A549 (cell line): ENCODE measurements at regions not wholly inside any gene's neighbourhood (a gene's known extent, or its start where the extent isn't known, plus 50 kb on each side); places are given as distances from the start of the nearest gene placed in this dataset.
A peak's percentile ranks its signal among the peaks of the same experiment; 100 is the strongest.

Experiments used
- ATAC-seq, 2 experiments: fragments of 200-7000 bp in 1 of 2; fragments of >200 bp in 1 of 2; cut with Nextera tagmentation in 1 of 2; cut with Tn5 transposase in 1 of 2; 3 replicates each; pipeline versions ENCODE4 v1.8.0 to v1.9.1; 2018 to 2020; ENCODE audit warnings: mild to moderate bottlenecking in 1 of 2, moderate library complexity in 1 of 2
- CTCF ChIA-PET: fragments of 300-600 bp; sonication (Branson Sonifier 250); formaldehyde crosslinking; extraction: SDS; loops from one replicate; lab custom pipeline; 2021; ENCODE audit warnings: antibody characterized with exemption, inconsistent platforms; lab: Yijun Ruan, JAX
- POLR2A ChIA-PET: fragments of 350-600 bp; formaldehyde crosslinking; extraction: SDS; loops from one replicate; lab custom pipeline; 2021; ENCODE audit warnings: antibody characterized with exemption, inconsistent platforms; lab: Yijun Ruan, JAX
- DNase-seq, 2 experiments: peaks; one replicate each; pipeline versions ENCODE4 v3.0.0 to v3.0.0-alpha.2; 2011 to 2016; ENCODE audit warnings: low read depth in 1 of 2, low spot score in 1 of 2
- FAIRE-seq: peaks from 2 replicates; lab custom pipeline; 2011; peaks lifted over from hg19 to GRCh38; lab: Jason Lieb, UNC
- H3K27ac ChIP-seq, 2 experiments: fragments of >200 bp; sonication (Bioruptor Twin); formaldehyde crosslinking; 3 replicates each; pipeline ENCODE4 v1.5.1; 2016 to 2017
- H3K4me1 ChIP-seq: fragments of >200 bp; sonication (Bioruptor Twin); formaldehyde crosslinking; 3 replicates; pipeline ENCODE4 v1.6.1; 2016
- H3K4me2 ChIP-seq: fragments of >200 bp; sonication (Bioruptor Twin); formaldehyde crosslinking; 3 replicates; pipeline ENCODE4 v1.6.1; 2016
- H3K4me3 ChIP-seq: fragments of >200 bp; sonication (Bioruptor Twin); formaldehyde crosslinking; 3 replicates; pipeline ENCODE4 v1.5.1; 2016
- H3K9me3 ChIP-seq: fragments of >200 bp; sonication (Bioruptor Twin); formaldehyde crosslinking; 3 replicates; pipeline ENCODE4 v1.6.1; 2016
- BHLHE40 ChIP-seq: IDR thresholded peaks from 2 replicates; pipeline ENCODE4 v1.6.1; 2012; ENCODE audit warnings: low read depth, low read length, inconsistent platforms
- CBX8 ChIP-seq: fragments of 200-600 bp; sonication (generic); IDR thresholded peaks from 2 replicates; pipeline ENCODE4 v1.6.1; 2016
- CHD2 ChIP-seq: fragments of 150-350 bp; IDR thresholded peaks from 2 replicates; pipeline ENCODE4 v1.6.1; 2014; ENCODE audit warnings: low read length; ENCODE audit not compliant: partially characterized antibody
- ESRRA ChIP-seq: fragments of 150-350 bp; IDR thresholded peaks from 2 replicates; pipeline ENCODE4 v1.6.1; 2014; ENCODE audit warnings: mild to moderate bottlenecking, low read length, borderline replicate concordance
- FOSB ChIP-seq: fragments of 250-450 bp; sonication (Bioruptor Pico); IDR thresholded peaks from 2 replicates; pipeline ENCODE4 v1.5.0; 2020; ENCODE audit warnings: mild to moderate bottlenecking, moderate library complexity
- FOSL2 ChIP-seq, 2 experiments: fragments of 450-650 bp in 1 of 2; fragments of >200 bp in 1 of 2; sonication (Bioruptor Twin) in 1 of 2; formaldehyde crosslinking; IDR thresholded peaks; 2 replicates each; pipeline versions ENCODE4 v1.5.0 to v1.6.1; 2016 to 2020; ENCODE audit warnings: mild to moderate bottlenecking in 1 of 2, moderate library complexity in 1 of 2
- HDAC2 ChIP-seq: fragments of 200-600 bp; sonication (generic); IDR thresholded peaks from 2 replicates; pipeline ENCODE4 v1.6.1; 2016
- HEYL ChIP-seq: fragments of 250-450 bp; sonication (Bioruptor Pico); IDR thresholded peaks from 2 replicates; pipeline ENCODE4 v1.8.0; 2021; ENCODE audit warnings: mild to moderate bottlenecking, moderate library complexity
- HOXB13 ChIP-seq: fragments of 250-450 bp; sonication (Bioruptor Pico); IDR thresholded peaks from 2 replicates; pipeline ENCODE4 v1.5.0; 2020; ENCODE audit warnings: low read depth, mild to moderate bottlenecking, moderate library complexity
- JUN ChIP-seq, 2 experiments: fragments of >200 bp; sonication (Bioruptor Twin); formaldehyde crosslinking; IDR thresholded peaks; 2 replicates in 1 of 2; 3 replicates in 1 of 2; pipeline ENCODE4 v1.6.1; 2016 to 2017
- JUNB ChIP-seq: fragments of >200 bp; sonication (Bioruptor Twin); formaldehyde crosslinking; IDR thresholded peaks from 2 replicates; pipeline ENCODE4 v1.6.1; 2016
- KDM1A ChIP-seq: fragments of 200-600 bp; sonication (generic); IDR thresholded peaks from 2 replicates; pipeline ENCODE4 v1.6.1; 2016; ENCODE audit warnings: low read depth, mild to moderate bottlenecking
- MYC ChIP-seq: IDR thresholded peaks from 2 replicates; pipeline ENCODE4 v1.6.1; 2012; ENCODE audit warnings: mild to moderate bottlenecking, inconsistent platforms, low read length, improper control_type of control experiment, borderline replicate concordance
- NPAS2 ChIP-seq: fragments of 250-450 bp; sonication (Bioruptor Pico); IDR thresholded peaks from 2 replicates; pipeline ENCODE4 v1.8.0; 2022; ENCODE audit warnings: mild to moderate bottlenecking, moderate library complexity, borderline replicate concordance
- NR3C1 ChIP-seq: fragments of >200 bp; sonication (Bioruptor Twin); formaldehyde crosslinking; IDR thresholded peaks from 3 replicates; pipeline ENCODE4 v1.6.1; 2017
- PHF8 ChIP-seq: fragments of 200-600 bp; sonication (generic); IDR thresholded peaks from 2 replicates; pipeline ENCODE4 v1.6.1; 2016; ENCODE audit warnings: low read depth, mild to moderate bottlenecking, antibody characterized with exemption, moderate library complexity, borderline replicate concordance
- RCOR1 ChIP-seq: fragments of 150-350 bp; IDR thresholded peaks from 2 replicates; pipeline ENCODE4 v1.6.1; 2014; ENCODE audit warnings: antibody characterized with exemption, low read length, low read depth
- RNF2 ChIP-seq: fragments of 200-600 bp; sonication (generic); IDR thresholded peaks from 2 replicates; pipeline ENCODE4 v1.6.1; 2016; ENCODE audit warnings: low read depth, mild to moderate bottlenecking, antibody characterized with exemption, moderate library complexity, borderline replicate concordance
- SREBF2 ChIP-seq: fragments of 450-650 bp; IDR thresholded peaks from 2 replicates; pipeline ENCODE4 v1.6.1; 2014; ENCODE audit warnings: mild to moderate bottlenecking, moderate library complexity
- ZC3H11A ChIP-seq: fragments of 450-650 bp; IDR thresholded peaks from 2 replicates; pipeline ENCODE4 v1.6.1; 2014; ENCODE audit warnings: antibody characterized with exemption, mild to moderate bottlenecking
- ZNF302 ChIP-seq: fragments of 250-450 bp; sonication (Bioruptor Pico); IDR thresholded peaks from 2 replicates; pipeline ENCODE4 v1.9.0; 2021; ENCODE audit warnings: inconsistent platforms, mild to moderate bottlenecking, moderate library complexity
- ZSCAN20 ChIP-seq: fragments of 250-450 bp; sonication (Bioruptor Pico); IDR thresholded peaks from 2 replicates; pipeline ENCODE4 v1.8.0; 2022; ENCODE audit warnings: mild to moderate bottlenecking, moderate library complexity
- WGBS: methylation state at CpG from one replicate; pipeline ENCODE4 v1.1.6; 2017; ENCODE audit errors: missing lambda C conversion rate; 5-methylcytosine and 5-hydroxymethylcytosine counted together
- TF ChIP-seq, protein P1 (sequence below): fragments of 200-600 bp; sonication (generic); IDR thresholded peaks from 2 replicates; pipeline ENCODE4 v1.6.1; 2016; ENCODE audit warnings: antibody characterized with exemption, mild to moderate bottlenecking, moderate library complexity
- TF ChIP-seq, protein P2 (sequence below): fragments of 250-450 bp; sonication (Bioruptor Pico); IDR thresholded peaks from 2 replicates; pipeline ENCODE4 v1.5.0; 2020; ENCODE audit warnings: low read depth, mild to moderate bottlenecking, moderate library complexity
- TF ChIP-seq, protein P3 (sequence below): fragments of >200 bp; sonication (Bioruptor Twin); formaldehyde crosslinking; IDR thresholded peaks from 2 replicates; pipeline ENCODE4 v1.6.1; 2016
- TF ChIP-seq, protein P4 (sequence below): fragments of 450-650 bp; IDR thresholded peaks from 2 replicates; pipeline ENCODE4 v1.6.1; 2014; ENCODE audit warnings: antibody characterized with exemption

DNA sequence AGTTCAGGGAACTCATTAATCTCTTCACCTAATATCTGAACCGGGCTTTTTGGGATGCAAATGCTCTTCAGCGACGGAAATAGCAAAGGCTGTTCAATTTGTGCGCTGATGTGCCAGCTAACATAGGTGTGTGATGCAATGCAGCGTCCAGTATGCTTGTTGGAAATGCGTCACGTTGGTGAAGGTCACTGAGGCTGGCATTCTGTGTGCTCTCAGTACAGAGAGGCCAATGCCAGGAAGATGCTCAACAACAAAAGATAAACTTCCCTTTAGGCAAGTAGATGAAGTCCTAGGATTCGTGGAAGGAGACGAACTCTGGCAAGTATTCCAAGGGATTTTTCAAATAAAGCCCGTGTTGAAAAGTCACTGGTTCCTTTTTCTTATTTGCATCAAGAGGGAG, 649.5 kb upstream of the MKI67 start:
- DNase-seq (no peak), FAIRE-seq (no peak), ATAC-seq (no peak)
- Histone ChIP-seq H3K4me1 (no peaks in the 10 kb centered on the region), H3K9me3 (no peaks in the 10 kb centered on the region), H3K27ac (no peak overlapping the region), H3K4me3 (no peak overlapping the region), H3K4me2 (no peak overlapping the region)
- CTCF ChIA-PET = no interaction called here
- POLR2A ChIA-PET = no interaction called here
- TF ChIP-seq NR3C1 (no peak), RNF2 (no peak), SREBF2 (no peak), FOSB (no peak), NPAS2 (no peak), HEYL (CRISPR knock-in tag) (no peak), JUN (IDR thresholded peaks at IDR 0.05) (no peak), HOXB13 (CRISPR knock-in tag) (no peak), ZNF302 (CRISPR knock-in tag) (no peak), JUNB (no peak), ZSCAN20 (no peak)
- TF ChIP-seq, protein P1, sequence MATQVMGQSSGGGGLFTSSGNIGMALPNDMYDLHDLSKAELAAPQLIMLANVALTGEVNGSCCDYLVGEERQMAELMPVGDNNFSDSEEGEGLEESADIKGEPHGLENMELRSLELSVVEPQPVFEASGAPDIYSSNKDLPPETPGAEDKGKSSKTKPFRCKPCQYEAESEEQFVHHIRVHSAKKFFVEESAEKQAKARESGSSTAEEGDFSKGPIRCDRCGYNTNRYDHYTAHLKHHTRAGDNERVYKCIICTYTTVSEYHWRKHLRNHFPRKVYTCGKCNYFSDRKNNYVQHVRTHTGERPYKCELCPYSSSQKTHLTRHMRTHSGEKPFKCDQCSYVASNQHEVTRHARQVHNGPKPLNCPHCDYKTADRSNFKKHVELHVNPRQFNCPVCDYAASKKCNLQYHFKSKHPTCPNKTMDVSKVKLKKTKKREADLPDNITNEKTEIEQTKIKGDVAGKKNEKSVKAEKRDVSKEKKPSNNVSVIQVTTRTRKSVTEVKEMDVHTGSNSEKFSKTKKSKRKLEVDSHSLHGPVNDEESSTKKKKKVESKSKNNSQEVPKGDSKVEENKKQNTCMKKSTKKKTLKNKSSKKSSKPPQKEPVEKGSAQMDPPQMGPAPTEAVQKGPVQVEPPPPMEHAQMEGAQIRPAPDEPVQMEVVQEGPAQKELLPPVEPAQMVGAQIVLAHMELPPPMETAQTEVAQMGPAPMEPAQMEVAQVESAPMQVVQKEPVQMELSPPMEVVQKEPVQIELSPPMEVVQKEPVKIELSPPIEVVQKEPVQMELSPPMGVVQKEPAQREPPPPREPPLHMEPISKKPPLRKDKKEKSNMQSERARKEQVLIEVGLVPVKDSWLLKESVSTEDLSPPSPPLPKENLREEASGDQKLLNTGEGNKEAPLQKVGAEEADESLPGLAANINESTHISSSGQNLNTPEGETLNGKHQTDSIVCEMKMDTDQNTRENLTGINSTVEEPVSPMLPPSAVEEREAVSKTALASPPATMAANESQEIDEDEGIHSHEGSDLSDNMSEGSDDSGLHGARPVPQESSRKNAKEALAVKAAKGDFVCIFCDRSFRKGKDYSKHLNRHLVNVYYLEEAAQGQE = no peak
- TF ChIP-seq, protein P2, sequence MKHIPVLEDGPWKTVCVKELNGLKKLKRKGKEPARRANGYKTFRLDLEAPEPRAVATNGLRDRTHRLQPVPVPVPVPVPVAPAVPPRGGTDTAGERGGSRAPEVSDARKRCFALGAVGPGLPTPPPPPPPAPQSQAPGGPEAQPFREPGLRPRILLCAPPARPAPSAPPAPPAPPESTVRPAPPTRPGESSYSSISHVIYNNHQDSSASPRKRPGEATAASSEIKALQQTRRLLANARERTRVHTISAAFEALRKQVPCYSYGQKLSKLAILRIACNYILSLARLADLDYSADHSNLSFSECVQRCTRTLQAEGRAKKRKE (CRISPR knock-in tag) = no peak
- 3% methylated on average over 10 of the region's 10 CpGs for WGBS

DNA sequence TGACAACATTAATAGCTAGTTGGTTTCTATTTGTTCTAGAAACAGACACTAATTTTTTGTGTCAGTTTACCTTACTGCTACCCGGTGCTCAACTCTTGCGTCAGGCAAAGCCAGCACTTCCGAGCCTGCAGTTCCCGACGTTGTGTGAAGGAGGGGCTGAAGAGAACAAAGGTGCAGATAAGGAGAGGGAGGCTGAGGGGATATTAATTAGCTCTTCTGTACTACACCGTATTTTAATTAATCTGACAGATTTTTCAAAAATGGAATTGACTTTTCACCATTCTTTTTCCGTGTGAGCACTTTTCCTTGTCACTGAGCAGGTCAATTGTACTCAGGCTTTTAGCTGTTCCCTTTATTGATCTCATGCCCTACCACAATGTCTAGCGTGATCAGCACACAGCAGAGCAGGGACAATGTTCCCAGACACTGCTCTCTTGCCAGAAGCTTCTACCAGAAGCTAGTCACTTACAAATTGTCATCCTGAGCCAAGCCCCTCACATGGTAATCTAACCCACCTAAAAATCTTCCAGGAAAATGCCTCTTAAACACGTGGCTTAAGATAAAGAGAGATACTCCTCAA, 650.5 kb upstream of the MKI67 start:
- ChIA-PET CTCF (no interaction called here), POLR2A (no interaction called here)
- DNase-seq = no peak
- H3K4me1 ChIP-seq = no peaks in the 10 kb centered on the region
- no peak overlapping the region for H3K4me3 ChIP-seq
- WGBS = 2% methylated on average over 9 of the region's 9 CpGs
- H3K4me2 ChIP-seq = no peak overlapping the region
- H3K9me3 ChIP-seq = no peaks in the 10 kb centered on the region
- no peak overlapping the region for H3K27ac ChIP-seq
- TF ChIP-seq ESRRA (no peak), KDM1A (no peak)
- TF ChIP-seq, all 56 proteins: peak for 0
- ATAC-seq = no peak
- FAIRE-seq = no peak

DNA sequence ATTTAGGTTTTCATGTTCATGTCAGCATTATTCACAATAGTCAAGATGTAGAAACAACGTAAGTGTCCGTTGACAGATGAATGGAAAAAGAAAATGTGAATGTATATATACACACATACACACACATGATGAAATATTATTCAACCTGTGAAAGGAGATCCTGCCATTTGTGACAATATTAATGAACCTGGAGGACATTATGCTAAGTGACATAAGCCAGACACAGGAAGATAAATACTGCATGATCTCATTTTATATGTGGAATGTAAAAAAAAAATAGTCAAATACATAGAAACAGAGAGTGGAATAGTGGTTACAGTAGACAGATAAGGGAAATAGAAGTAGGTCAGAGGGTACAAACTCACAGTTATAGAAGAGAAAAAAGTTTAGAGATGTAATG, 651.1 kb upstream of the MKI67 start:
- POLR2A ChIA-PET = no interaction called here
- WGBS = 70% methylated on average over 2 of the region's 2 CpGs
- Histone ChIP-seq H3K4me2 (no peak overlapping the region), H3K4me1 (no peaks in the 10 kb centered on the region), H3K27ac (no peak overlapping the region), H3K4me3 (no peak overlapping the region), H3K9me3 (no peaks in the 10 kb centered on the region)
- no peak for ATAC-seq
- CTCF ChIA-PET = no interaction called here
- peak; percentile 56 for FAIRE-seq
- TF ChIP-seq JUN (IDR thresholded peaks at IDR 0.05) (no peak), CHD2 (no peak)
- DNase-seq = no peak

DNA sequence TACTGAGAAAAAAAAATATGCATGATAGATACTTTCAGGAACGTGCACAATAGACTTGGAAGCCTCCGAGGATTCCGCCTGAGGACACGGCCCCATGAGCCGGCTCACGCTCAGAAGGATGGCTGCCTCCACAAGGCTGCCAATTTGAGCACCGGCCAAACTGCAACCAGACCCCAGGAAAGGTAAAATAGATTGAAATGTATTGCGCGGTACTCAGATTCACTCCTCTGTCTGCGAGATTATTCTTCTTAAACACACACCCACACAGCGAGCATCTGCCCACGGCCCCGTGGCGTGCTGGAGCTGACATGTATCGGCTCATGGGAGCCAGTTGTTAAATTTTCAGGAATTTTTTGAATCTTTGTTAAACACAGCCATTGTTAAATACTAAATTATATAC, 653.2 kb upstream of the MKI67 start:
- CTCF ChIA-PET = no interaction called here
- ATAC-seq (no peak), DNase-seq (no peak), FAIRE-seq (no peak)
- no peak overlapping the region for H3K4me2 ChIP-seq
- WGBS = 33% methylated on average over 15 of the region's 15 CpGs
- no peak overlapping the region for H3K27ac ChIP-seq
- no peaks in the 10 kb centered on the region for H3K9me3 ChIP-seq
- no peaks in the 10 kb centered on the region for H3K4me1 ChIP-seq
- POLR2A ChIA-PET = no interaction called here
- no peak overlapping the region for H3K4me3 ChIP-seq
- TF ChIP-seq, protein P2 (CRISPR knock-in tag) = no peak
- no peak for TF ChIP-seq BHLHE40
- no peak for TF ChIP-seq HEYL (CRISPR knock-in tag)
- TF ChIP-seq RCOR1 = no peak
- no peak for TF ChIP-seq FOSB
- TF ChIP-seq FOSL2 (IDR thresholded peaks at IDR 0.05) = no peak
- no peak for TF ChIP-seq FOSL2 (CRISPR knock-in tag; IDR thresholded peaks at IDR 0.05)
- no peak for TF ChIP-seq ESRRA
- TF ChIP-seq HDAC2 = no peak
- TF ChIP-seq, protein P3, sequence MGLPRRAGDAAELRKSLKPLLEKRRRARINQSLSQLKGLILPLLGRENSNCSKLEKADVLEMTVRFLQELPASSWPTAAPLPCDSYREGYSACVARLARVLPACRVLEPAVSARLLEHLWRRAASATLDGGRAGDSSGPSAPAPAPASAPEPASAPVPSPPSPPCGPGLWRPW = no peak
- no peak for TF ChIP-seq MYC
- TF ChIP-seq, protein P4, sequence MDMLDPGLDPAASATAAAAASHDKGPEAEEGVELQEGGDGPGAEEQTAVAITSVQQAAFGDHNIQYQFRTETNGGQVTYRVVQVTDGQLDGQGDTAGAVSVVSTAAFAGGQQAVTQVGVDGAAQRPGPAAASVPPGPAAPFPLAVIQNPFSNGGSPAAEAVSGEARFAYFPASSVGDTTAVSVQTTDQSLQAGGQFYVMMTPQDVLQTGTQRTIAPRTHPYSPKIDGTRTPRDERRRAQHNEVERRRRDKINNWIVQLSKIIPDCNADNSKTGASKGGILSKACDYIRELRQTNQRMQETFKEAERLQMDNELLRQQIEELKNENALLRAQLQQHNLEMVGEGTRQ = no peak
- no peak for TF ChIP-seq ZC3H11A
- TF ChIP-seq ZNF302 (CRISPR knock-in tag) = no peak
- no peak for TF ChIP-seq PHF8
- no peak for TF ChIP-seq CBX8
